Hepatocyte (in vitro differentiated cells): ENCODE measurements at regions not wholly inside any gene's neighbourhood (a gene's known extent, or its start where the extent isn't known, plus 50 kb on each side); places are given as distances from the start of the nearest gene placed in this dataset.

ENCODE experiments used
- DNase-seq: peaks from one replicate; pipeline ENCODE4 v3.0.0-alpha.2; 2016; ENCODE audit warnings: low spot score
- H2AFZ ChIP-seq: fragments of 200-600 bp; sonication (generic); 2 replicates; pipeline ENCODE4 v1.6.0; 2016; ENCODE audit warnings: antibody characterized with exemption, mild to moderate bottlenecking
- H3K27ac ChIP-seq: fragments of 200-600 bp; sonication (generic); 2 replicates; pipeline ENCODE4 v1.5.1; 2016; ENCODE audit warnings: mild to moderate bottlenecking
- H3K27me3 ChIP-seq: fragments of 200-600 bp; sonication (generic); 2 replicates; pipeline ENCODE4 v1.6.1; 2016
- H3K36me3 ChIP-seq: fragments of 200-600 bp; sonication (generic); replicated peaks from 2 replicates; pipeline ENCODE4 v1.5.1; 2016; ENCODE audit warnings: low read depth; ENCODE audit not compliant: insufficient read depth
- H3K4me1 ChIP-seq: fragments of 200-600 bp; sonication (generic); 2 replicates; pipeline ENCODE4 v1.5.1; 2016; ENCODE audit warnings: mild to moderate bottlenecking, moderate library complexity; ENCODE audit not compliant: insufficient read depth
- H3K4me2 ChIP-seq: fragments of 200-600 bp; sonication (generic); 2 replicates; pipeline ENCODE4 v1.6.0; 2016
- H3K4me3 ChIP-seq: fragments of 200-600 bp; sonication (generic); 2 replicates; pipeline ENCODE4 v1.5.1; 2016; ENCODE audit warnings: mild to moderate bottlenecking
- H3K79me2 ChIP-seq: fragments of 200-600 bp; sonication (generic); 2 replicates; pipeline ENCODE4 v1.6.0; 2017; ENCODE audit warnings: mild to moderate bottlenecking
- H3K9me2 ChIP-seq: fragments of 200-600 bp; sonication (generic); replicated peaks from 2 replicates; pipeline ENCODE4 v1.6.0; 2017; ENCODE audit warnings: mild to moderate bottlenecking; ENCODE audit not compliant: insufficient read depth
- H3K9me3 ChIP-seq: fragments of 200-600 bp; sonication (generic); 2 replicates; pipeline ENCODE4 v1.5.1; 2016; ENCODE audit warnings: low read depth, mild to moderate bottlenecking
- H4K20me1 ChIP-seq: fragments of 200-600 bp; sonication (generic); 2 replicates; pipeline ENCODE4 v1.6.0; 2016; ENCODE audit warnings: mild to moderate bottlenecking; ENCODE audit not compliant: insufficient read depth, poor library complexity, severe bottlenecking
- CTCF ChIP-seq: fragments of 200-600 bp; sonication (generic); IDR thresholded peaks from 2 replicates; pipeline ENCODE4 v1.5.1; 2016; ENCODE audit warnings: antibody characterized with exemption, mild to moderate bottlenecking; ENCODE audit not compliant: poor library complexity
- EZH2 ChIP-seq: fragments of 200-600 bp; sonication (generic); IDR thresholded peaks from 2 replicates; pipeline ENCODE4 v1.6.1; 2016; ENCODE audit warnings: antibody characterized with exemption, mild to moderate bottlenecking, borderline replicate concordance
- EZH2phosphoT487 ChIP-seq: fragments of 200-600 bp; sonication (generic); IDR thresholded peaks from one replicate; pipeline ENCODE4 v1.6.1; 2018; ENCODE audit warnings: antibody characterized with exemption, mild to moderate bottlenecking, low read depth, moderate library complexity; ENCODE audit not compliant: unreplicated experiment, severe bottlenecking
- WGBS: methylation state at CpG from one replicate; pipeline ENCODE4 v1.1.6; 2016; ENCODE audit warnings: low lambda C conversion rate; ENCODE audit errors: missing lambda C conversion rate; 5-methylcytosine and 5-hydroxymethylcytosine counted together

GRCh38 chr2:58921676-58922075 is 680.6 kb upstream of the FANCL start:
- Histone ChIP-seq H2AFZ (no peak overlapping the region), H3K9me3 (no peaks in the 10 kb centered on the region), H3K36me3 (no peaks in the 10 kb centered on the region), H3K9me2 (no peaks in the 10 kb centered on the region), H3K27me3 (no peaks in the 10 kb centered on the region), H3K79me2 (no peaks in the 10 kb centered on the region), H3K27ac (no peak overlapping the region), H3K4me2 (no peak overlapping the region), H3K4me1 (no peaks in the 10 kb centered on the region), H4K20me1 (no peaks in the 10 kb centered on the region), H3K4me3 (no peak overlapping the region)
- DNase-seq = no peak
- 95% methylated on average over 2 of the region's 2 CpGs for WGBS
- TF ChIP-seq EZH2phosphoT487 = no peak
- TF ChIP-seq CTCF = no peak
- TF ChIP-seq EZH2 = no peak

- Histone ChIP-seq H4K20me1 (no peaks in the 10 kb centered on the region), H3K9me3 (no peaks in the 10 kb centered on the region), H3K27ac (no peak overlapping the region), H3K36me3 (no peaks in the 10 kb centered on the region), H3K9me2 (no peaks in the 10 kb centered on the region), H3K27me3 (no peaks in the 10 kb centered on the region), H3K79me2 (no peaks in the 10 kb centered on the region), H3K4me1 (no peaks in the 10 kb centered on the region), H2AFZ (no peak overlapping the region), H3K4me3 (no peak overlapping the region), H3K4me2 (no peak overlapping the region)
- WGBS = 100% methylated on average over 2 of the region's 2 CpGs
- no peak for DNase-seq
- no peak for TF ChIP-seq EZH2phosphoT487
- no peak for TF ChIP-seq EZH2
- no peak for TF ChIP-seq CTCF
Measured at GRCh38 chr2:58920001-58920400, 678.9 kb upstream of the FANCL start.

- TF ChIP-seq EZH2phosphoT487 (no peak), EZH2 (no peak), CTCF (no peak)
- H3K4me3 ChIP-seq = no peak overlapping the region
- WGBS = 87% methylated on average over 4 of the region's 4 CpGs
Measured at GRCh38 chr2:58919316-58919715, 678.2 kb upstream of the FANCL start.

GRCh38 chr2:58918141-58918540 is 677.0 kb upstream of the FANCL start:
- H3K4me1 ChIP-seq = no peaks in the 10 kb centered on the region
- H3K27me3 ChIP-seq = no peaks in the 10 kb centered on the region
- H3K4me2 ChIP-seq = no peak overlapping the region
- H2AFZ ChIP-seq = no peak overlapping the region
- H3K36me3 ChIP-seq = no peaks in the 10 kb centered on the region
- no peak for TF ChIP-seq EZH2
- TF ChIP-seq EZH2phosphoT487 = no peak
- no peak for TF ChIP-seq CTCF
- no peaks in the 10 kb centered on the region for H3K79me2 ChIP-seq
- no peak overlapping the region for H3K4me3 ChIP-seq
- no peaks in the 10 kb centered on the region for H3K9me2 ChIP-seq
- no peaks in the 10 kb centered on the region for H4K20me1 ChIP-seq
- H3K27ac ChIP-seq = no peak overlapping the region
- no peaks in the 10 kb centered on the region for H3K9me3 ChIP-seq
- WGBS = 64% methylated on average over 2 of the region's 2 CpGs
- DNase-seq = no peak

More at GRCh38 chr2:58919316-58919715, 678.2 kb upstream of the FANCL start:
- Histone ChIP-seq H3K9me3 (no peaks in the 10 kb centered on the region), H3K9me2 (no peaks in the 10 kb centered on the region), H3K79me2 (no peaks in the 10 kb centered on the region), H2AFZ (no peak overlapping the region), H3K4me1 (no peaks in the 10 kb centered on the region), H3K4me2 (no peak overlapping the region), H3K27me3 (no peaks in the 10 kb centered on the region), H3K36me3 (no peaks in the 10 kb centered on the region), H4K20me1 (no peaks in the 10 kb centered on the region), H3K27ac (no peak overlapping the region)
- no peak for DNase-seq
